ENCODE measurements at regions not wholly inside any gene's neighbourhood (a gene's known extent, or its start where the extent isn't known, plus 50 kb on each side); places are given as distances from the start of the nearest gene placed in this dataset.

GRCh38 chr22:22404598-22405284 is 103.8 kb downstream of the ZNF280B start:
- TF ChIP-seq HNRNPK (IDR thresholded peaks at IDR 0.05; ENCODE audit: low read depth, low read length, poor library complexity, severe bottlenecking) (no peak), SAP30 (IDR thresholded peaks at IDR 0.05; ENCODE audit: borderline replicate concordance, insufficient read depth, low read depth, low read length, poor library complexity, severe bottlenecking) (no peak), PREB (CRISPR knock-in tag; IDR thresholded peaks at IDR 0.05) (no peak), TGIF2 (CRISPR knock-in tag; IDR thresholded peaks at IDR 0.05) (no peak), SMARCA5 (IDR thresholded peaks at IDR 0.05) (no peak), ZNF717 (CRISPR knock-in tag; IDR thresholded peaks at IDR 0.05) (no peak), HNRNPLL (IDR thresholded peaks at IDR 0.05; ENCODE audit: low read depth, low read length, poor library complexity, severe bottlenecking) (no peak)
- TF ChIP-seq, protein P1, sequence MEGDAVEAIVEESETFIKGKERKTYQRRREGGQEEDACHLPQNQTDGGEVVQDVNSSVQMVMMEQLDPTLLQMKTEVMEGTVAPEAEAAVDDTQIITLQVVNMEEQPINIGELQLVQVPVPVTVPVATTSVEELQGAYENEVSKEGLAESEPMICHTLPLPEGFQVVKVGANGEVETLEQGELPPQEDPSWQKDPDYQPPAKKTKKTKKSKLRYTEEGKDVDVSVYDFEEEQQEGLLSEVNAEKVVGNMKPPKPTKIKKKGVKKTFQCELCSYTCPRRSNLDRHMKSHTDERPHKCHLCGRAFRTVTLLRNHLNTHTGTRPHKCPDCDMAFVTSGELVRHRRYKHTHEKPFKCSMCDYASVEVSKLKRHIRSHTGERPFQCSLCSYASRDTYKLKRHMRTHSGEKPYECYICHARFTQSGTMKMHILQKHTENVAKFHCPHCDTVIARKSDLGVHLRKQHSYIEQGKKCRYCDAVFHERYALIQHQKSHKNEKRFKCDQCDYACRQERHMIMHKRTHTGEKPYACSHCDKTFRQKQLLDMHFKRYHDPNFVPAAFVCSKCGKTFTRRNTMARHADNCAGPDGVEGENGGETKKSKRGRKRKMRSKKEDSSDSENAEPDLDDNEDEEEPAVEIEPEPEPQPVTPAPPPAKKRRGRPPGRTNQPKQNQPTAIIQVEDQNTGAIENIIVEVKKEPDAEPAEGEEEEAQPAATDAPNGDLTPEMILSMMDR (IDR thresholded peaks at IDR 0.05 in 2 of 3, conservative IDR thresholded peaks at IDR 0.05 in 1 of 3; ENCODE audit: insufficient read depth in 2 of 3, low read depth in 1 of 3, low read length in 3 of 3): no peak
